HuH-7.5 (cell line): ENCODE measurements at regions not wholly inside any gene's neighbourhood (a gene's known extent, or its start where the extent isn't known, plus 50 kb on each side); places are given as distances from the start of the nearest gene placed in this dataset.

Experiments
- DNase-seq: peaks from one replicate; pipeline ENCODE4 v3.0.0; 2011; ENCODE audit warnings: low spot score

GRCh38 chr2:134079373-134079772 lies 174.5 kb upstream of the MGAT5 start:
- DNase-seq: no peak

DNA sequence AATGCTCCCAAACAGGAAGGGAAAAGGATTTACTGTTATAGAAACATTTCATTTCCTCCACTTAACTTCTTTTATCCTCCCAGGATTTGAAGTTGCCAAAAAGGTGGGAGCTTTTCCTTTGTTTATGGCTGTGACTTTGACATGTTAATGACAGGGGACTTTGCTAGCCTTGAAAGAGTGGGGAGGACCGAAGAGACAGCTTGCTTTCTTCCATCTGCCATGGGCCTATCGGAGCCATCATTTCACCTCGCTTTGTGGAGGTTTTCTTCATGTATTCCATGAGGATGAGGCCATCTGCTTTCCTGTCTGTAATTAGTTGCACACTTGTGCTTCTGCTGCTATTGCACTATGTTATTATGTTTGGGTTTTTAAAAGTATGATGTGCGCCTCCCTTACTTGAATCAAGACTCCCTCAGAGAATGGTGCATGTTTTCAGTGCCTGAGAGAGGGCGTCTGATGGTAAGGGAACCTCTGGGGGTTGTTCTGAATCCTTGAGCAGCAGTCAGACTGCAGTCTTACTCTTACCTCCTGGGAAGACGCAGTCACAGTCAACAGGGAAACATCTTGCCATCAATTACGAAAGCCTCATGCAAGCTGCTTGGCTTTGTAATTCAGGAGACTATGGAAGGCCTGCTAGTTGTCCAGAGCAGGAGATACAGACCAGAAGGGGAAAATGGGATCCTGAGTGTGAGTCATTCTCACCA lies 173.3 kb upstream of the MGAT5 start:
- no peak for DNase-seq

DNA sequence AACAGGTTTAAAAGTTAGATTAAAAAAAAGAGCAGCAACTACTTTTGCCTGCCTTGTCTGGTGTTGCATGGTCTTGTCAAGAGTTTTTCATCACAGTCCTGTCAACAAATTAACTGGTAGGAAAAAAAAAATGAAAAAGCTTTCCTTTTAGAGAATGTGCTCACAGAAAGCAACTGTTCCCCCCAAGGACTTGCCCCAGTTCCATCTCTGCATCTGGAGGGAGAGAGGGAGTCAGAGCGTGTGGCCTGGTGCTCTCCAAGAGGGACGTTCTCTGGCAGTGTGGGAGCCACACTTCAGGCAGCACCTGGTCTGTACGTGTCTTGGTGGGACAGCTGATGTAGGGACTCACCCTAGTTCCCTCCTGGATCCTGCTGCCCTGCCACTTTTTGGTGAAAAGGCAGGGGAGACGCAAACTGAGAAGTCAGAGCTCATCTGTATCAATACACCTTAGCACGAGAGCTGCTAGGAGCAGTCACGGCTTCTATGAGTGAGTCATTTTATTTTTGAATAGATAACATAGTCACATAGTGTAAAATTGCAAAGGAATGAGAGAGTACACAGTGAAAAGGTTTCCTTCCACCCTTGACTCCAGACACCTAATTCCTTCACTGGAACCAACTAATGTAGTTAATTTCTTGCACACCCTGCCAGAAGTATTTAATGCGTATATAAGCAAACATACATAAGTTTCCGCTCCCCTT lies 172.5 kb upstream of the MGAT5 start:
- DNase-seq: no peak

- DNase-seq: no peak
Observed at GRCh38 chr2:134083548-134083947, 170.3 kb upstream of the MGAT5 start.

DNA sequence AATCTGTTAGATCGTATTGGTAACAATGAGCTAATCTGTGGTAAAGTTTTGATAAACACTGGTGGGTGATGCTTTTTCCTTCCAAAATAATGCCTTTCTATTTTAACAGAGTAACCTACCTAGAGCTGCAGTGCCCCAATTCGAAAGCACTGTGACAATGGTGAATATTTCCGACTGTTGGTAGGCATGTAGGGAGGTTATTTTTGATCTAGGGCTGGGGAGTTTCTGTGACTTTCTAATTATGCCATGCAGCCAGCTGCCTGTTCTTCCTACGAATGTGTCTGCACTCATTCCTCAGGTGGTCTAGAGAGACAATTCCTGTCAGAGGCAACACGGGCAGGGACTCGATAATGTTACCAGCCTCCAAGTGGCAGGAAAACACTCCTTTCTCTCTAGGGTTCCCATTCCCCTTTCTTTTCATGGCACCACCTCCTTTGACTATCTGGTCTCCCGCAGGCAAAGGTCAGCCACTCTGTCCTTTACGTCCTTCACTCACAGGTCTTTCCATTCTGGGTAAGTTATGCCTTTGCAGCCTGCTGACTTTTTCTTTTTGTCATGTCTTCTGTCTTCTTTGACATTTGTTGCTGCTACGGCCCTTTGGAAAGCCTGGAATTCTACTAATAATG lies 167.2 kb upstream of the MGAT5 start:
- DNase-seq: no peak

DNA sequence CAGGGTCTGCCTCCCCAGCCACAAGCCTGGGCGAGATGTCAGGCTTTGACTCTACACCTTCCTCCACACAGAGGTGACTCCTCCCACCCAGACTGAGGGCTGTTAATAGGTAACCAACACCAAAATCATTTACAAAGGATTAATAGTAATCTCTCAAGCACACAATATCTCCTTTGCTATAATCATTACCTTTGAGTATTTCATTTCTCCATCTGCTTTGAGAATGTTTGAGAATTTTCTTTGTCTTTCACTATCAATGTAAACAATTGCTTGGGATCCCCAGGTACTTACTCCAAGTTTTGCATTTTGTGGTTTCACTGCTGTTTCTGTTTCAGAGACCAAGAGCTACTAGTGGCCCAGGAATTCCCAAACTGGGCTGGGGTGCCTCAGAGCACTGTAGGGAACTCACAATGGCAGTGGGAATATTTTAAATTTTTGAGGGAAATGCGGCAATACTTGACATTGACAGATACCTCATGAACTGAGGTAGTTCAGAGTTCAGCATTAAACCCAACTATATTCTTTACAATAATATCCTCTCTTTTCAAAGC lies 166.4 kb upstream of the MGAT5 start:
- peak; percentile 35 for DNase-seq

- no peak for DNase-seq
Observed at GRCh38 chr2:134089454-134089853, 164.4 kb upstream of the MGAT5 start.

- no peak for DNase-seq
Observed at GRCh38 chr2:134097740-134098139, 156.1 kb upstream of the MGAT5 start.

GRCh38 chr2:134098321-134098720 lies 155.6 kb upstream of the MGAT5 start:
- no peak for DNase-seq

- DNase-seq: no peak
Observed at GRCh38 chr2:134099273-134099672, 154.6 kb upstream of the MGAT5 start.

- no peak for DNase-seq
Observed at GRCh38 chr2:134103196-134103595, 150.7 kb upstream of the MGAT5 start.

DNA sequence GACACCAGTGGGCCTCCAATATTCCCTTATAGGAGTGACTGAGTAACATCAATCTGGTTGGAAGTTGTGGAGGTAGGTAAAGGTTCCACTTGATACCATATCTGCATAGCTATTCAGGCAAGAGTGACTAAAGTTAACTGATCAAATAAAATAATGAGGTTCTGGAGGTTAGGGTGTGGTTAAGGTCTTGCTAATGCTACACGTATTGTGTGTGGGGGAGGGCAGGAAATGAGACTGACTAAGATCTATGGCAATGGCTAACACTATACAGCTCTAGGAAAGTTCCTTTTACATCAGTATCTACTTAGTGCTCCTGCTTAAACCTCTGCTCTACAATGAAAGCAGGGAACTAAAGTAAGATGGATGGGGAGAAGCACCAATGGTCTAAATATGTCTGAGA lies 149.1 kb upstream of the MGAT5 start:
- DNase-seq: no peak

DNA sequence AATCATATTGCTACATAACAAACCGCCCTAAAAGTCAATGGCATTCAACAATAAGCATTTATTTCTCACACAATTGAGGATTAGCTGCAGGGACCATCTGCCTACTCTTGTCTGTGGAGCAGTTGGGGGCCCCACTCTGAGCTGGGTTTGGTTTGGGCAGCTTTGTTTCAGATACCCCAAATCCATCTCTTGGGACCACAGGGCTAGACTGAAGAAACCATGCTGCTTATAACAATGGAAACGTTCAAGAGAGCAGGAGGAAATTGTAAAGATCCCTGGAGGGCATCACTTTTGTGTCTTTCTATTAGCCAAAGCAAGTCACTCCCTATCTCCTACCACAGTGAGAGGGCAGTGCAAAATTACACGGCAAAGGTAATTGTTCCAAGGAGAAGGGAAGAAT lies 146.5 kb upstream of the MGAT5 start:
- no peak for DNase-seq

DNA sequence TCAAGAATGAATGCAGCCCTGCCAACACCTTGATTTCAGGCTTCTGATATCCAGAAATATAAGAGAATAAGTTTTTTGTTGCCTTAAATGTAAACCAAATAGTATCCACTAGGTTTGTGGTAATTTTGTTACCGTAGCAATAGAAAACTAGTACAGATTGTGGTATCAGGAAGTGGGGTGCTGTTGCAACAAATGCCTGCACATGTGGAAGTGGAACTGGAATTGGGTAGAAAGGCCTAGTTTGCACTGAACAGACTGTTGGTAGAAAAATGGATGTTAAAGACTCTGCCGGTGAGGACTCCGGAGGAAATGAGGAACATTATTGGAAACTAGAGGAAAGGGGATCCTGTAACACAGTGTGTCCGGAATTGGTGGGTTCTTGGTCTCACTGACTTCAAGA lies 145.8 kb upstream of the MGAT5 start:
- DNase-seq: no peak

DNA sequence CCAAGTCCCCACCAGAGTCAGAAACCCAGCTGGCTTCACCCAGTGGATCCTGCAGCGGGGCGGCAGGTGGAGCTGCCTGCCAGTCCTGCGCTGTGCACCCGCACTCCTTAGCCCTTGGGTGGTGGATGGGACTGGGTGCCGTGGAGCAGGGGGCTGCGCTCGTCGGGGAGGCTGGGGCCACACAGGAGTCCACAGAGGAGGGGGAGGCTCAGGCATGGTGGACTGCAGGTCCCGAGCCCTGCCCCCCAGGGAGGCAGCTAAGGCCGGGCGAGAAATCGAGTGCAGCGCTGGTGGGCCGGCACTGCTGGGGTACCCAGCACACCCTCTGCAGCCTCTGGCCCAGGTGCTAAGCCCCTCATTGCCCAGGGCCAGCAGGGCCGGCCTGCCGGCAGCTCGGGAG lies 144.6 kb upstream of the MGAT5 start:
- no peak for DNase-seq

GRCh38 chr2:134109725-134110124 lies 144.1 kb upstream of the MGAT5 start:
- no peak for DNase-seq

GRCh38 chr2:134110532-134110931 lies 143.3 kb upstream of the MGAT5 start:
- no peak for DNase-seq

DNA sequence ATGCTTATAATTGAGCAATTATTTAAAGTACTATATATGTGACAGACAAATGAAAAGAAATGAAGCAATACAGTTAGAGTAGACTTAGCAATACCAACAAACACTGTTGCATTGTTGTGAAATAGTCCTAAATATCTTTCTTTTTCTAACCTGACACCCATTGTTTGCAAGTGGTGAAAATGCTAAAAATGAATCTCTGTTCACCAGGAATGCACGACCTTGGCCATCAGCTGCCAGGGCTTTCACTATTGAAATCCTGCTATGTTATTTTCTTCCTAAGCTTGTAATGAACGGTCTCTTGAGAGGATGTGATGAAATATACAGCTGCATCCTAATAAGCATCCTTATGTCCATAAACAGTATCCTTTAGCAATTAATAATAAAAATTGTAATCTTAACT lies 136.2 kb upstream of the MGAT5 start:
- DNase-seq: no peak

DNA sequence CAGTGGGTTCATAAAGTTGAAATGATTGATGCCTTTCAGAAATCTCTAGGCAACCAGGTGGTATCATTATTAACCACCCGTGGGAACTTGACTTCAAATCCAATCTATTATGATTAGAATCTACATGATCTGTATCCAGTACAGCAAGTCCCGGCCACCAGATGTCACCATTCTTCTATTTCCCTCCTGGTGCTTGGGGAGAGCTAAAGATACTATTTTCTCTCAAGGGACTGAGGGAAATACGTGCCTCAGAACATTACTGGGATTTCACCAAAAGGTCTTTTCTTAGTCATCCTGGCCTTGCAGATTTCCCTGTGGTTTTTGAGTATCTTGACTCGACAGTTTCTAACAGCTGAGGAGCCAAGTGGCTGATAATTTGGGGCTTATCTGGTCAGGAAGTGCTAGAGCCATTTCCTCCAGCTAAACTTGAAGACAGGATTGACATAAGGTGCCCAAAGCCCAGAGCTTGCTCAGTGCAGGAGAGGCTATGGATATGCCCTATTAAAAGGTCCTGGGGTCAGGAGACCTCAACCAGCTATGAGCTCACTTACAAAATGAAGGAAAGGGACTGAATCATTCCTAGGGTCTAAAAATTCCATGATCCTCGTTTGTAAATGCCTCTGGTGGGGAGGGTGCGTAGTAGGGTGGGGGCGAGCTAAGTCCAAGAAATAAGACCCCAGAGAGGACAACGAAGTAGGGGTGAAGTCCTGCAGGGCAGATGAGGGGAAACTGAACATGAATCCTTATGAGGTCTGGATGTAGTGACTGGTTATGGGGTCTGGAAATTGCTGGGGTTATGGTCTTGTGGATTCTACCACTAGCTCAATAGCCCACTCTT lies 135.4 kb upstream of the MGAT5 start:
- peak; percentile 89 for DNase-seq

DNA sequence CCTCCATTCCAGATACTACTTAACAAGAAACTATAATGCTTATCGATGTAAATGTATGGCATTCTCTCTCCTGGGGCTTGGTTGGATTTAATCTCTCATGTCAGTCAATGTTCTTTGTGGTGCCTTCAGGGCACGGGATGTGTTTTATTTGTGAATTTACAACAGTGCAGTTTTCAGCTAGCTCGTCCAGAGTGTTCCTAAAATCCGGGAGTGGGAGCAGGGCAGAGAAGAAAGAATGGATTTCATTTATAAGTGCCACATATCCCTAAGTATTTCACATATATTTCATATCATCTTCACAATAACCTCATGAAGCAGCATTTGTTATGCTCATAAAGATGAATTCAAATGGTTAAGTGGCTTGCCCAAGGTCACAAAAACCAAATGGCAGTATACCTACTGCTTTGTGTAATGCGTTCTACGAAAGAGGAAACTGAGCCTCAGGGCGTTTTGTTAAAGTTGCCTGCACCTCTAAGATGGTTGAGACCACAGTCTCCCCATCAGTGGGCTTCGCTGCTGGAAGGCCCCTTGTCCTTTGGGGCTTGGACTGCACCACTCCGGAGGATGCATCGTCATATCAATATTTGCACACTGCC lies 134.7 kb upstream of the MGAT5 start:
- DNase-seq: no peak

GRCh38 chr2:134119713-134120405 lies 134.0 kb upstream of the MGAT5 start:
- DNase-seq: peak; percentile 95
